CD4-positive, alpha-beta T cell treated with Interleukin-17A for 1 hour (primary cell): ENCODE measurements at regions not wholly inside any gene's neighbourhood (a gene's known extent, or its start where the extent isn't known, plus 50 kb on each side); places are given as distances from the start of the nearest gene placed in this dataset.
A peak's percentile ranks its signal among the peaks of the same experiment; 100 is the strongest.

Experiments
- DNase-seq: peaks from one replicate; pipeline ENCODE4 v3.0.0-alpha.2; 2020

- peak; percentile 61 for DNase-seq
These were observed 297.9 kb downstream of the UTRN start for GRCh38 chr6:144582939-144583613.

GRCh38 chr6:144583614-144583954 is 298.4 kb downstream of the UTRN start:
- no peak for DNase-seq

GRCh38 chr6:144585217-144585814 is 300.2 kb downstream of the UTRN start:
- peak; percentile 33 for DNase-seq

GRCh38 chr6:144586986-144587385 is 301.9 kb downstream of the UTRN start:
- no peak for DNase-seq

- no peak for DNase-seq
These were observed 303.7 kb downstream of the UTRN start for GRCh38 chr6:144588697-144589325.

- DNase-seq = peak; percentile 20
These were observed 305.4 kb downstream of the UTRN start for GRCh38 chr6:144590532-144590931.

- no peak for DNase-seq
These were observed 308.3 kb downstream of the UTRN start for GRCh38 chr6:144593392-144593791.

- no peak for DNase-seq
These were observed 309.4 kb downstream of the UTRN start for GRCh38 chr6:144594585-144594984.

- DNase-seq = no peak
These were observed 310.1 kb downstream of the UTRN start for GRCh38 chr6:144595266-144595665.

GRCh38 chr6:144597511-144597910 is 312.4 kb downstream of the UTRN start:
- DNase-seq = no peak

- no peak for DNase-seq
These were observed 314.5 kb downstream of the UTRN start for GRCh38 chr6:144599615-144600014.

GRCh38 chr6:144601221-144601620 is 316.1 kb downstream of the UTRN start:
- no peak for DNase-seq

- peak; percentile 35 for DNase-seq
These were observed 317.5 kb downstream of the UTRN start for GRCh38 chr6:144602523-144603180.

- no peak for DNase-seq
These were observed 320.9 kb downstream of the UTRN start for GRCh38 chr6:144606083-144606482.

- DNase-seq = no peak
These were observed 323.0 kb downstream of the UTRN start for GRCh38 chr6:144607998-144608735.

- DNase-seq = no peak
These were observed 327.7 kb downstream of the UTRN start for GRCh38 chr6:144612811-144613210.

GRCh38 chr6:144613859-144614258 is 328.7 kb downstream of the UTRN start:
- no peak for DNase-seq

GRCh38 chr6:144615870-144616269 is 330.7 kb downstream of the UTRN start:
- DNase-seq = no peak

GRCh38 chr6:144617191-144617590 is 332.1 kb downstream of the UTRN start:
- DNase-seq = no peak

GRCh38 chr6:144617708-144618107 is 332.6 kb downstream of the UTRN start:
- DNase-seq = no peak

GRCh38 chr6:144619966-144620365 is 334.8 kb downstream of the UTRN start:
- no peak for DNase-seq

- DNase-seq = no peak
These were observed 336.2 kb downstream of the UTRN start for GRCh38 chr6:144621332-144621731.

GRCh38 chr6:144624246-144624645 is 339.1 kb downstream of the UTRN start:
- no peak for DNase-seq
